Astrocyte (in vitro differentiated cells and primary cell): ENCODE measurements at regions not wholly inside any gene's neighbourhood (a gene's known extent, or its start where the extent isn't known, plus 50 kb on each side); places are given as distances from the start of the nearest gene placed in this dataset.

Experiments used
- EZH2 ChIP-seq: IDR thresholded peaks from 2 replicates; pipeline ENCODE4 v1.6.1; 2012; ENCODE audit warnings: mild to moderate bottlenecking, low read length, inconsistent platforms; ENCODE audit not compliant: insufficient read depth
- TF ChIP-seq, protein P1 (sequence below): IDR thresholded peaks from 2 replicates; pipeline ENCODE4 v1.5.1; 2011; ENCODE audit warnings: low read depth, mild to moderate bottlenecking, inconsistent platforms, low read length, moderate library complexity; ENCODE audit not compliant: insufficient read depth

DNA sequence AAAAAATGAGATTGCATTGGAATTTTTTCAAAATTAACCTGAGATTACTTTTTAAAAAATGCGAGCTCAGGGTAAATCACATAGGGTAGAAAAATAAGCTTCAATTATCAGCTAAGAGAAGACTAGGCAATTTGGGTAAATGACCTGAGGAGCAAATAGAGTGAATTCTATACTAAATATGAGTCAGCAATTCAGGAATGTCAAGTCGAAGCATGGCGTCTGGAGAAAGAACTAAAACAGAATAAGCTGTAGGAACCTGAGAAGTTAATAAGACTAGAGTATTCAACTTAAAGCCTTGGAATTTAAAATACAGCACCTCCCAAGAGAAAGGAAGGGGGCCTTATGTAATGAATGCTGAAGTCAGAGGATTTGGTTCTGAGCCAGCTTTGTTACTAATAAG, 487.0 kb downstream of the SUCLG1 start:
- TF ChIP-seq, protein P1, sequence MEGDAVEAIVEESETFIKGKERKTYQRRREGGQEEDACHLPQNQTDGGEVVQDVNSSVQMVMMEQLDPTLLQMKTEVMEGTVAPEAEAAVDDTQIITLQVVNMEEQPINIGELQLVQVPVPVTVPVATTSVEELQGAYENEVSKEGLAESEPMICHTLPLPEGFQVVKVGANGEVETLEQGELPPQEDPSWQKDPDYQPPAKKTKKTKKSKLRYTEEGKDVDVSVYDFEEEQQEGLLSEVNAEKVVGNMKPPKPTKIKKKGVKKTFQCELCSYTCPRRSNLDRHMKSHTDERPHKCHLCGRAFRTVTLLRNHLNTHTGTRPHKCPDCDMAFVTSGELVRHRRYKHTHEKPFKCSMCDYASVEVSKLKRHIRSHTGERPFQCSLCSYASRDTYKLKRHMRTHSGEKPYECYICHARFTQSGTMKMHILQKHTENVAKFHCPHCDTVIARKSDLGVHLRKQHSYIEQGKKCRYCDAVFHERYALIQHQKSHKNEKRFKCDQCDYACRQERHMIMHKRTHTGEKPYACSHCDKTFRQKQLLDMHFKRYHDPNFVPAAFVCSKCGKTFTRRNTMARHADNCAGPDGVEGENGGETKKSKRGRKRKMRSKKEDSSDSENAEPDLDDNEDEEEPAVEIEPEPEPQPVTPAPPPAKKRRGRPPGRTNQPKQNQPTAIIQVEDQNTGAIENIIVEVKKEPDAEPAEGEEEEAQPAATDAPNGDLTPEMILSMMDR = no peak
- TF ChIP-seq EZH2 = no peak
